ENCODE measurements at regions not wholly inside any gene's neighbourhood (a gene's known extent, or its start where the extent isn't known, plus 50 kb on each side); places are given as distances from the start of the nearest gene placed in this dataset.
A peak's percentile ranks its signal among the peaks of the same experiment; 100 is the strongest.

- DNase-seq (ENCODE audit: low read depth): no peak
Measured at GRCh38 chr2:22878121-22878520, 506.9 kb upstream of the KLHL29 start.

DNA sequence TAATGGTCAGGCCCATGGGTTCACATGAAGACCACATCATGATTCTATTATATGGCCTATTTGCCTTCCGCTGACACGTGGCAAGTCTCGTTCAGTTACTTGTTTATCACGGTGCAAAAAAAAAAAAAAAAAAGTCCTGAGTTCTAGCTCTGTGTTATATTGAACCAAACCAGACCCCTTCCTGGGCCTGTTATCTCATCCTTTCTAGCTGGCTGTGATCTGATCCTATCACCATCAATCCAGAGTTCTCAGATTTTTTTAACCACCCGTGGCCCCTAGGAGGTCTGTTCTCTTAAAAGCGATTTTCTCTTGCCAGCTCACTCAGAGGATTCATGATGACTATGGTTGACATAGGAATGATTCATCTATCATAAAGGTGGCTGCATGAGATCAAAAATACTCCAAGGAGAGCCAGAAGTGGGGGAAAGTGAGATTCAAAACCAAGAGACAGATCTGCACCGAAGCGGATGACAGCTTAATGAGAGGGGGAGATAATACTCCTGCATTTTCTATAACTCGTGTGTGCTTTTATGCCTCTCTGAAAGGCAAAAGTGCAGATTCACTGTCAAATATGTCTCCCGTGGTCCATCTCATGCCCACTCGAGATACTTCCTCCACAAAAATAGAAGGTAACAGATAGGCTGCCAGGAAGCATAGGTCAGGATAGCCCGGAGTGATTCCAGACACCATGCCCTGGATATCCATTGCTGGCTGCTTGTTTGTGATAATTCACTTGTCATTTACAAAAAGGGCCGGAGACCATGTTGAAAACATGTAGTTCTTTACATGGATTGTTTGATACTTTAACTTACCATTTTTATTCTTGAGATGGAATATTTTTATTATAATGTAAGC is 505.7 kb upstream of the KLHL29 start:
- DNase-seq (ENCODE audit: low read depth): no peak

GRCh38 chr2:22880161-22880560 is 504.8 kb upstream of the KLHL29 start:
- DNase-seq (ENCODE audit: low read depth): no peak

- no peak for DNase-seq (ENCODE audit: low read depth)
Measured at GRCh38 chr2:22882011-22882410, 503.0 kb upstream of the KLHL29 start.

- DNase-seq (ENCODE audit: low read depth): no peak
Measured at GRCh38 chr2:22882643-22883042, 502.3 kb upstream of the KLHL29 start.

- DNase-seq (ENCODE audit: low read depth): no peak
Measured at GRCh38 chr2:22883054-22883453, 501.9 kb upstream of the KLHL29 start.

- no peak for DNase-seq (ENCODE audit: low read depth)
Measured at GRCh38 chr2:22885245-22885644, 499.7 kb upstream of the KLHL29 start.

DNA sequence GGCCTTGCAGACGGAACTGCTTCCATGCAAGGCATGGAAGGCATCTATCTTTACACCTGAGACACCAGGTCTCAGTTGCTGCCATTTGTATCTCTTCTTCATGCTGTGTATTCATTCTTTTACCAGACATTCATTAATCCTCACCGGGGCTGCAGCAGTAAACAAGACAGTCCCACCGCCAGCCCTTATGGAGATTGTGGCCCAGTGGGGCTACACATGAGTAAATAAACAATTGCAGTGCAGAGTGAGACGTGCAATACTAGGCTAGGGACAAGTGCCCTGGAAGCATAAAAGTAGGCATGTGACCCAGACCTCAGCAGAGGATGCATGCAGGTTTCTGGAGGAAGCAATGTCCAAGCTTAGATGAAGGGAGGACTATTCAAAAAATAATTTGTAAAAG is 497.6 kb upstream of the KLHL29 start:
- no peak for DNase-seq (ENCODE audit: low read depth)

DNA sequence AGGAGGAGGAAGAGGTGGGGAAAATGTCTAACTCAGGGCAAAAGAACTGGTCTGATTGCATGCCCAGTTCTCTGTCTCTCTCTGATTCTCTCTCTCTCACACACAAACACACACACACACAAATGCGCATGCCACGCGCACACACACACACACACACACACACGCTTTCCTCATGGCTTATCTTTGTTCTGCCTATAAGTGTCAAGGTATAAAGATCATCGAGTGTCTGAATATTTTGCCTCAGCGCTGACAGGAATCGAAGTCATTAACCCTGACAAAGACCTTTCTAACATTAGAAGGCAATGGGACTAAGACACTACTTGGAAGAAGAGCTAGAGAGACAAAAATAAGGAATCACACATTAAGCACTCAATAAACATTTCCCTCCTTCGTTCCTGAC is 497.1 kb upstream of the KLHL29 start:
- no peak for DNase-seq (ENCODE audit: low read depth)

GRCh38 chr2:22890132-22890531 is 494.8 kb upstream of the KLHL29 start:
- no peak for DNase-seq (ENCODE audit: low read depth)

- DNase-seq (ENCODE audit: low read depth): no peak
Measured at GRCh38 chr2:22893761-22894517, 491.0 kb upstream of the KLHL29 start.

- peak; percentile 3 for DNase-seq (ENCODE audit: low read depth)
Measured at GRCh38 chr2:22894761-22895160, 490.2 kb upstream of the KLHL29 start.

GRCh38 chr2:22897428-22897827 is 487.6 kb upstream of the KLHL29 start:
- DNase-seq (ENCODE audit: low read depth): no peak

GRCh38 chr2:22900674-22901073 is 484.3 kb upstream of the KLHL29 start:
- DNase-seq (ENCODE audit: low read depth): no peak

GRCh38 chr2:22901471-22902179 is 483.4 kb upstream of the KLHL29 start:
- DNase-seq (ENCODE audit: low read depth): no peak

DNA sequence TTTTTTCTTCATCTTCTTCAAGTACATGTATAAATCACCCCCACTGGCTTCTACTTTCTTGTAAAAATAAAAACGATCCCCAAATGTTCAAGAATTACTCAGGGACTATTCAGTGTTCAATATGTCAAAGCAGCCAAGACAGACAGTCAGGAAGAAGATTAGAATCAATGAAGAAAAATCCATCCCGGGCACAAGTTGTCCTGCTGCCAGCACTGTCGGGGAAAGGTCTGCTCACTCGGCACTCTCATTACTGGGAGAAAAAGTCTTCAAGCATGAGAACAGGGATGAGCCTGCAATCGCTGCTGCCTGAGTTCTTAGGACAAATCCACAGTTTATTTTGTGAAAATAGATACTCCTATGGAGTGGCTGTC is 482.8 kb upstream of the KLHL29 start:
- DNase-seq (ENCODE audit: low read depth): no peak

GRCh38 chr2:22902662-22903165 is 482.3 kb upstream of the KLHL29 start:
- no peak for DNase-seq (ENCODE audit: low read depth)

- no peak for DNase-seq (ENCODE audit: low read depth)
Measured at GRCh38 chr2:22903616-22904015, 481.4 kb upstream of the KLHL29 start.

- no peak for DNase-seq (ENCODE audit: low read depth)
Measured at GRCh38 chr2:22904126-22904684, 480.8 kb upstream of the KLHL29 start.

GRCh38 chr2:22907330-22907729 is 477.6 kb upstream of the KLHL29 start:
- DNase-seq (ENCODE audit: low read depth): no peak

DNA sequence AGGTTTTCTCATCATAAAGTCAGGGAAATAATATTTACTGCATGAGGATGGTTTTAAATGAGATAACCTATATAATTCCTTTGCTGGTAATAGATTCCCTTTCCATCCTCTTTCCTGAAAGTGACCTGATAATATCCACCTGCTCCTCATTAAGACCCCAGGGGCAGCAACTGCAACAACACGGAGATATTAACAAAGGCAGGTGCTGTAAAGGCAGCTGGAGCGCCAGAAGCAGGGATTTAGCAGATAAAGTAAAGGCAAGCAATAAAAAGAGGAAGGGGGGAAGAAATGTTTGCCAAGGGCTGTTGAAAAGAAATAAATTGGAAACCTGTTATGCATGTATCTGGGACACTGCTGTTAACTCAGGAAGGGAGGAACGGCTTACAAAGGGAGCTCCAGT is 472.6 kb upstream of the KLHL29 start:
- no peak for DNase-seq (ENCODE audit: low read depth)

GRCh38 chr2:22929998-22930397 is 455.0 kb upstream of the KLHL29 start:
- DNase-seq (ENCODE audit: low read depth): no peak
